ENCODE measurements at regions not wholly inside any gene's neighbourhood (a gene's known extent, or its start where the extent isn't known, plus 50 kb on each side); places are given as distances from the start of the nearest gene placed in this dataset.

- no peaks in the 10 kb centered on the region for H3K4me1 Mint-ChIP-seq
- H3K27me3 Mint-ChIP-seq (ENCODE audit: low read depth) = peaks cover 4% of the 10 kb centered on the region
- H3K27ac Mint-ChIP-seq = no peak overlapping the region
- H3K9me3 Mint-ChIP-seq = peaks cover 12% of the 10 kb centered on the region
- no peak for TF ChIP-seq CTCF (IDR thresholded peaks at IDR 0.05; ENCODE audit: unreplicated experiment in 3 of 3)
- H3K36me3 Mint-ChIP-seq (ENCODE audit: low read depth) = no peaks in the 10 kb centered on the region
- H3K4me3 Mint-ChIP-seq = no peak overlapping the region
Observed at GRCh38 chr7:51593628-51594027, 277.0 kb upstream of the COBL start.

- Mint-ChIP-seq H3K27ac (no peak overlapping the region), H3K36me3 (ENCODE audit: low read depth) (no peaks in the 10 kb centered on the region), H3K9me3 (peaks cover 11% of the 10 kb centered on the region), H3K27me3 (ENCODE audit: low read depth) (peaks cover 4% of the 10 kb centered on the region), H3K4me3 (no peak overlapping the region), H3K4me1 (no peaks in the 10 kb centered on the region)
- TF ChIP-seq CTCF (IDR thresholded peaks at IDR 0.05; ENCODE audit: unreplicated experiment in 3 of 3) = no peak
Observed at GRCh38 chr7:51592842-51593599, 276.4 kb upstream of the COBL start.

GRCh38 chr7:51591223-51591622 is 274.6 kb upstream of the COBL start:
- TF ChIP-seq CTCF (IDR thresholded peaks at IDR 0.05; ENCODE audit: unreplicated experiment in 3 of 3) = no peak
- no peaks in the 10 kb centered on the region for H3K27me3 Mint-ChIP-seq (ENCODE audit: low read depth)
- H3K27ac Mint-ChIP-seq = no peak overlapping the region
- no peaks in the 10 kb centered on the region for H3K36me3 Mint-ChIP-seq (ENCODE audit: low read depth)
- no peak overlapping the region for H3K4me3 Mint-ChIP-seq
- H3K4me1 Mint-ChIP-seq = no peaks in the 10 kb centered on the region
- H3K9me3 Mint-ChIP-seq = peaks cover 4% of the 10 kb centered on the region

- no peaks in the 10 kb centered on the region for H3K36me3 Mint-ChIP-seq (ENCODE audit: low read depth)
- TF ChIP-seq CTCF (IDR thresholded peaks at IDR 0.05; ENCODE audit: unreplicated experiment in 3 of 3) = no peak
- H3K9me3 Mint-ChIP-seq = peaks cover 4% of the 10 kb centered on the region
Observed at GRCh38 chr7:51590746-51591145, 274.1 kb upstream of the COBL start.

GRCh38 chr7:51589111-51589510 is 272.5 kb upstream of the COBL start:
- no peak overlapping the region for H3K27ac Mint-ChIP-seq
- no peaks in the 10 kb centered on the region for H3K4me1 Mint-ChIP-seq
- H3K9me3 Mint-ChIP-seq = peaks cover 4% of the 10 kb centered on the region
- H3K4me3 Mint-ChIP-seq = no peak overlapping the region
- H3K36me3 Mint-ChIP-seq (ENCODE audit: low read depth) = no peaks in the 10 kb centered on the region
- no peak for TF ChIP-seq CTCF (IDR thresholded peaks at IDR 0.05; ENCODE audit: unreplicated experiment in 3 of 3)
- H3K27me3 Mint-ChIP-seq (ENCODE audit: low read depth) = no peaks in the 10 kb centered on the region

More at GRCh38 chr7:51590746-51591145, 274.1 kb upstream of the COBL start:
- H3K4me3 Mint-ChIP-seq = no peak overlapping the region
- H3K27ac Mint-ChIP-seq = no peak overlapping the region
- H3K4me1 Mint-ChIP-seq = no peaks in the 10 kb centered on the region
- H3K27me3 Mint-ChIP-seq (ENCODE audit: low read depth) = no peaks in the 10 kb centered on the region

- Mint-ChIP-seq H3K27ac (no peak overlapping the region), H3K9me3 (no peaks in the 10 kb centered on the region), H3K36me3 (ENCODE audit: low read depth) (no peaks in the 10 kb centered on the region), H3K4me3 (no peak overlapping the region), H3K27me3 (ENCODE audit: low read depth) (no peaks in the 10 kb centered on the region), H3K4me1 (no peaks in the 10 kb centered on the region)
- no peak for TF ChIP-seq CTCF (IDR thresholded peaks at IDR 0.05; ENCODE audit: unreplicated experiment in 3 of 3)
Observed at GRCh38 chr7:51587604-51588003, 271.0 kb upstream of the COBL start.
